H1 (cell line): ENCODE measurements at regions not wholly inside any gene's neighbourhood (a gene's known extent, or its start where the extent isn't known, plus 50 kb on each side); places are given as distances from the start of the nearest gene placed in this dataset.

ENCODE experiments used
- EZH2 ChIP-seq: fragments of 200-600 bp; sonication (generic); IDR thresholded peaks from 2 replicates; pipeline ENCODE4 v1.7.1; 2012; ENCODE audit warnings: low read depth, mild to moderate bottlenecking, moderate library complexity, low read length, inconsistent platforms; ENCODE audit not compliant: severe bottlenecking
- HDAC2 ChIP-seq, 2 experiments: fragments of 300-600 bp in 1 of 2; sonication (generic) in 1 of 2; IDR thresholded peaks; 2 replicates each; pipeline ENCODE4 v1.6.1; 2011 to 2012; ENCODE audit warnings: low read depth in 2 of 2, low read length in 2 of 2, mild to moderate bottlenecking in 2 of 2, moderate library complexity in 2 of 2, borderline replicate concordance in 1 of 2, inconsistent platforms in 1 of 2
- MAX ChIP-seq: IDR thresholded peaks from 2 replicates; pipeline ENCODE4 v1.6.1; 2012; ENCODE audit warnings: inconsistent platforms
- POLR2A ChIP-seq, 2 experiments: IDR thresholded peaks; 1 replicate in 1 of 2; 2 replicates in 1 of 2; pipeline ENCODE4 v1.6.1; 2011; ENCODE audit warnings: low read depth in 2 of 2, low read length in 2 of 2, mild to moderate bottlenecking in 2 of 2; ENCODE audit errors: control extremely low read depth in 1 of 2
- POLR2AphosphoS5 ChIP-seq: IDR thresholded peaks from 2 replicates; pipeline ENCODE4 v1.6.1; 2011; ENCODE audit warnings: low read depth, low read length
- RBBP5 ChIP-seq: IDR thresholded peaks from 2 replicates; pipeline ENCODE4 v1.7.1; 2012; ENCODE audit warnings: low read depth, mild to moderate bottlenecking, inconsistent platforms, low read length, moderate library complexity, borderline replicate concordance
- SP2 ChIP-seq: IDR thresholded peaks from 2 replicates; pipeline ENCODE4 v1.6.1; 2012; ENCODE audit warnings: mild to moderate bottlenecking, low read length, inconsistent platforms
- SP4 ChIP-seq: IDR thresholded peaks from 2 replicates; pipeline ENCODE4 v1.6.1; 2012; ENCODE audit warnings: low read length, inconsistent platforms
- TAF1 ChIP-seq: IDR thresholded peaks from 2 replicates; pipeline ENCODE4 v1.6.1; 2011; ENCODE audit warnings: mild to moderate bottlenecking, low read depth, low read length
- USF2 ChIP-seq: IDR thresholded peaks from 2 replicates; pipeline ENCODE4 v1.6.1; 2011; ENCODE audit warnings: low read length, improper control_type of control experiment
- YY1 ChIP-seq: IDR thresholded peaks from 2 replicates; pipeline ENCODE4 v1.6.1; 2011; ENCODE audit warnings: low read depth, mild to moderate bottlenecking, low read length
- TF ChIP-seq, protein P1 (sequence below), 3 experiments: IDR thresholded peaks; 1 replicate in 2 of 3; 2 replicates in 1 of 3; pipeline versions ENCODE4 v1.5.1 to v1.6.1; 2011; ENCODE audit warnings: low read length in 3 of 3, mild to moderate bottlenecking in 3 of 3, inconsistent platforms in 2 of 3, low read depth in 1 of 3, moderate library complexity in 1 of 3; ENCODE audit not compliant: insufficient read depth in 1 of 3; ENCODE audit errors: control extremely low read depth in 1 of 3
- TF ChIP-seq, protein P2 (sequence below): IDR thresholded peaks from 2 replicates; pipeline ENCODE4 v1.6.1; 2012; ENCODE audit warnings: low read length, inconsistent platforms

- TF ChIP-seq POLR2AphosphoS5 (no peak), POLR2A (IDR thresholded peaks at IDR 0.05; ENCODE audit: control extremely low read depth in 1 of 2, low read depth in 2 of 2, low read length in 2 of 2) (no peak), YY1 (no peak), EZH2 (no peak), HDAC2 (IDR thresholded peaks at IDR 0.05; ENCODE audit: borderline replicate concordance in 1 of 2, low read depth in 2 of 2, low read length in 2 of 2) (no peak), TAF1 (no peak), USF2 (no peak), SP2 (no peak), MAX (no peak), SP4 (no peak), RBBP5 (no peak)
- TF ChIP-seq, protein P1, sequence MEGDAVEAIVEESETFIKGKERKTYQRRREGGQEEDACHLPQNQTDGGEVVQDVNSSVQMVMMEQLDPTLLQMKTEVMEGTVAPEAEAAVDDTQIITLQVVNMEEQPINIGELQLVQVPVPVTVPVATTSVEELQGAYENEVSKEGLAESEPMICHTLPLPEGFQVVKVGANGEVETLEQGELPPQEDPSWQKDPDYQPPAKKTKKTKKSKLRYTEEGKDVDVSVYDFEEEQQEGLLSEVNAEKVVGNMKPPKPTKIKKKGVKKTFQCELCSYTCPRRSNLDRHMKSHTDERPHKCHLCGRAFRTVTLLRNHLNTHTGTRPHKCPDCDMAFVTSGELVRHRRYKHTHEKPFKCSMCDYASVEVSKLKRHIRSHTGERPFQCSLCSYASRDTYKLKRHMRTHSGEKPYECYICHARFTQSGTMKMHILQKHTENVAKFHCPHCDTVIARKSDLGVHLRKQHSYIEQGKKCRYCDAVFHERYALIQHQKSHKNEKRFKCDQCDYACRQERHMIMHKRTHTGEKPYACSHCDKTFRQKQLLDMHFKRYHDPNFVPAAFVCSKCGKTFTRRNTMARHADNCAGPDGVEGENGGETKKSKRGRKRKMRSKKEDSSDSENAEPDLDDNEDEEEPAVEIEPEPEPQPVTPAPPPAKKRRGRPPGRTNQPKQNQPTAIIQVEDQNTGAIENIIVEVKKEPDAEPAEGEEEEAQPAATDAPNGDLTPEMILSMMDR (IDR thresholded peaks at IDR 0.05; ENCODE audit: control extremely low read depth in 1 of 3, insufficient read depth in 1 of 3, low read depth in 1 of 3, low read length in 3 of 3), result no peak
- TF ChIP-seq, protein P2, sequence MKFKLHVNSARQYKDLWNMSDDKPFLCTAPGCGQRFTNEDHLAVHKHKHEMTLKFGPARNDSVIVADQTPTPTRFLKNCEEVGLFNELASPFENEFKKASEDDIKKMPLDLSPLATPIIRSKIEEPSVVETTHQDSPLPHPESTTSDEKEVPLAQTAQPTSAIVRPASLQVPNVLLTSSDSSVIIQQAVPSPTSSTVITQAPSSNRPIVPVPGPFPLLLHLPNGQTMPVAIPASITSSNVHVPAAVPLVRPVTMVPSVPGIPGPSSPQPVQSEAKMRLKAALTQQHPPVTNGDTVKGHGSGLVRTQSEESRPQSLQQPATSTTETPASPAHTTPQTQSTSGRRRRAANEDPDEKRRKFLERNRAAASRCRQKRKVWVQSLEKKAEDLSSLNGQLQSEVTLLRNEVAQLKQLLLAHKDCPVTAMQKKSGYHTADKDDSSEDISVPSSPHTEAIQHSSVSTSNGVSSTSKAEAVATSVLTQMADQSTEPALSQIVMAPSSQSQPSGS, result no peak
These were observed 65.9 kb downstream of the BLID start for GRCh38 chr11:122050021-122050690.
